H9 (cell line): ENCODE measurements at regions not wholly inside any gene's neighbourhood (a gene's known extent, or its start where the extent isn't known, plus 50 kb on each side); places are given as distances from the start of the nearest gene placed in this dataset.

Experiments used
- DNase-seq: peaks from one replicate; pipeline ENCODE4 v3.0.0-alpha.2; 2017
- H2AFZ ChIP-seq: one replicate; pipeline ENCODE4 v1.6.1; 2013; ENCODE audit warnings: mild to moderate bottlenecking, low read length, control low read depth, moderate library complexity
- H2AK5ac ChIP-seq: 2 replicates; pipeline ENCODE4 v1.6.1; 2013; ENCODE audit warnings: low read length, control low read depth, mixed read lengths; ENCODE audit not compliant: insufficient read length
- H2BK120ac ChIP-seq: one replicate; pipeline ENCODE4 v1.6.1; 2013; ENCODE audit warnings: low read depth, mild to moderate bottlenecking, low read length, control low read depth, inconsistent platforms; ENCODE audit not compliant: poor library complexity, severe bottlenecking
- H2BK12ac ChIP-seq: 2 replicates; pipeline ENCODE4 v1.6.1; 2013; ENCODE audit warnings: low read length, control low read depth, mixed read lengths, low read depth; ENCODE audit not compliant: insufficient read length
- H2BK15ac ChIP-seq: 2 replicates; pipeline ENCODE4 v1.6.1; 2013; ENCODE audit warnings: low read depth, low read length, control low read depth
- H2BK20ac ChIP-seq: one replicate; pipeline ENCODE4 v1.6.1; 2013; ENCODE audit warnings: low read depth, mild to moderate bottlenecking, low read length, control low read depth, inconsistent platforms; ENCODE audit not compliant: poor library complexity, severe bottlenecking
- H2BK5ac ChIP-seq: 2 replicates; pipeline ENCODE4 v1.6.1; 2013; ENCODE audit warnings: low read length, control low read depth, mixed read lengths; ENCODE audit not compliant: insufficient read length
- H3K14ac ChIP-seq: 2 replicates; pipeline ENCODE4 v1.6.1; 2013; ENCODE audit warnings: low read length, control low read depth; ENCODE audit not compliant: insufficient read depth
- H3K18ac ChIP-seq: 2 replicates; pipeline ENCODE4 v1.6.1; 2013; ENCODE audit warnings: low read depth, mild to moderate bottlenecking, mixed read lengths, low read length, control low read depth; ENCODE audit not compliant: insufficient read length
- H3K23ac ChIP-seq: 2 replicates; pipeline ENCODE4 v1.6.1; 2013; ENCODE audit warnings: low read length, control low read depth, mixed read lengths, low read depth; ENCODE audit not compliant: insufficient read length
- H3K23me2 ChIP-seq: 2 replicates; pipeline ENCODE4 v1.6.1; 2013; ENCODE audit warnings: low read depth, mild to moderate bottlenecking, mixed read lengths, low read length, control low read depth; ENCODE audit not compliant: insufficient read length, poor library complexity, severe bottlenecking
- H3K27ac ChIP-seq: 2 replicates; pipeline ENCODE4 v1.5.1; 2013; ENCODE audit warnings: low read length, control low read depth, mixed read lengths, low read depth; ENCODE audit not compliant: insufficient read length
- H3K27me3 ChIP-seq: 2 replicates; pipeline ENCODE4 v1.6.1; 2013; ENCODE audit warnings: low read length, control low read depth, inconsistent platforms; ENCODE audit not compliant: insufficient read depth
- H3K4ac ChIP-seq: 2 replicates; pipeline ENCODE4 v1.6.1; 2013; ENCODE audit warnings: low read depth, mild to moderate bottlenecking, control low read depth, inconsistent platforms, low read length, moderate library complexity
- H3K4me1 ChIP-seq: 2 replicates; pipeline ENCODE4 v1.6.1; 2013; ENCODE audit warnings: low read length, control low read depth, inconsistent platforms; ENCODE audit not compliant: insufficient read depth
- H3K4me2 ChIP-seq: 2 replicates; pipeline ENCODE4 v1.6.1; 2013; ENCODE audit warnings: low read length, control low read depth, mixed read lengths; ENCODE audit not compliant: insufficient read length, insufficient read depth
- H3K56ac ChIP-seq: 2 replicates; pipeline ENCODE4 v1.6.1; 2013; ENCODE audit warnings: low read depth, mild to moderate bottlenecking, mixed read lengths, low read length, control low read depth; ENCODE audit not compliant: insufficient read length
- H3K79me1 ChIP-seq: 2 replicates; pipeline ENCODE4 v1.6.1; 2013; ENCODE audit warnings: low read depth, mild to moderate bottlenecking, moderate library complexity, low read length, control low read depth, inconsistent platforms; ENCODE audit not compliant: insufficient read depth, poor library complexity, severe bottlenecking
- H3K79me2 ChIP-seq: 2 replicates; pipeline ENCODE4 v1.6.1; 2013; ENCODE audit warnings: low read length, control low read depth, inconsistent platforms; ENCODE audit not compliant: insufficient read depth
- H3K9ac ChIP-seq: 2 replicates; pipeline ENCODE4 v1.6.1; 2013; ENCODE audit warnings: low read length, control low read depth, mixed read lengths; ENCODE audit not compliant: insufficient read length; ENCODE audit errors: extremely low read depth
- H3K9me3 ChIP-seq: one replicate; pipeline ENCODE4 v1.6.1; 2013; ENCODE audit warnings: low read depth, low read length, inconsistent platforms; ENCODE audit not compliant: control insufficient read depth
- H3T11ph ChIP-seq: one replicate; pipeline ENCODE4 v1.6.1; 2013; ENCODE audit warnings: mild to moderate bottlenecking, low read length, control low read depth, inconsistent platforms
- H4K20me1 ChIP-seq: one replicate; pipeline ENCODE4 v1.6.1; 2013; ENCODE audit not compliant: control insufficient read depth, insufficient read length, insufficient read depth
- H4K5ac ChIP-seq: 2 replicates; pipeline ENCODE4 v1.6.1; 2013; ENCODE audit warnings: low read depth, mild to moderate bottlenecking, mixed read lengths, low read length, control low read depth; ENCODE audit not compliant: insufficient read length
- H4K8ac ChIP-seq: replicated peaks from 2 replicates; pipeline ENCODE4 v1.6.1; 2013; ENCODE audit warnings: low read length, control low read depth, mixed read lengths, low read depth; ENCODE audit not compliant: insufficient read length
- H4K91ac ChIP-seq: 2 replicates; pipeline ENCODE4 v1.6.1; 2013; ENCODE audit warnings: low read depth, mild to moderate bottlenecking, moderate library complexity, mixed read lengths, low read length, control low read depth; ENCODE audit not compliant: insufficient read length
- H3K27ac Mint-ChIP-seq, 3 experiments: 2 replicates in 2 of 3; 3 replicates in 1 of 3; pipeline ENCODE4 v1.8.0; 2020 to 2021; ENCODE audit warnings: mixed read lengths in 3 of 3, mild to moderate bottlenecking in 1 of 3, moderate library complexity in 1 of 3
- H3K27me3 Mint-ChIP-seq: 2 replicates; pipeline ENCODE4 v1.8.0; 2021; ENCODE audit warnings: low read depth, mild to moderate bottlenecking, moderate library complexity, mixed read lengths
- H3K36me3 Mint-ChIP-seq, 3 experiments: 2 replicates in 2 of 3; 3 replicates in 1 of 3; pipeline ENCODE4 v1.8.0; 2020 to 2021; ENCODE audit warnings: low read depth in 3 of 3, mixed read lengths in 3 of 3; ENCODE audit not compliant: insufficient read depth in 1 of 3
- H3K4me1 Mint-ChIP-seq, 2 experiments: 2 replicates each; pipeline ENCODE4 v1.8.0; 2020; ENCODE audit warnings: mixed read lengths in 2 of 2
- H3K4me3 Mint-ChIP-seq, 2 experiments: 2 replicates in 1 of 2; 3 replicates in 1 of 2; pipeline ENCODE4 v1.8.0; 2020 to 2021; ENCODE audit warnings: mild to moderate bottlenecking in 2 of 2, mixed read lengths in 2 of 2, moderate library complexity in 1 of 2
- H3K9me3 Mint-ChIP-seq, 2 experiments: 2 replicates in 1 of 2; 3 replicates in 1 of 2; pipeline ENCODE4 v1.8.0; 2020; ENCODE audit warnings: mild to moderate bottlenecking in 2 of 2, mixed read lengths in 2 of 2, moderate library complexity in 1 of 2
- TF ChIP-seq, protein P1 (sequence below): fragments of 200-600 bp; sonication (generic); conservative IDR thresholded peaks from 3 replicates; pipeline ENCODE4 v1.8.0; 2021; ENCODE audit warnings: antibody characterized with exemption, mild to moderate bottlenecking

DNA sequence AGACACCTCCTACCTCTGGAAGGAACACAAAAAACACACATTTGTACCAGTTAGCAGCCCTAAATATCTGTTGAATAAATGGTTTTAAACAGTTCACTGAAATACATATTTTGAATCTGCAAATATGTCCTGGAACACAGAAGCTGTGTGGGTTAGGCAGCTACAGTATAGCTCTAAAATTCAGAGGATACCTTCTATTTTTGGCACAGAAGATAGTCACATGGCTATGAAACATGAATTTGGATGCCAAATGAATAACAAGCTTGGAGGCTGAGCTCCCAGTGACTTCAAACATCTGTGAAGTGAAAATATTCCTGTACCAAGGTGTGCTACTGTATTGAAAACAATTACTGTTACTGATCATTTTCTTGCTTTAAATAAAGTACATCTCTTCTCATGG, 391.5 kb upstream of the ADGRL2 start:
- peaks cover 11% of the 10 kb centered on the region for H3K4me1 ChIP-seq
- H3K9me3 ChIP-seq = no peaks in the 10 kb centered on the region
- H3K4me3 Mint-ChIP-seq = no peak overlapping the region
- H3K27ac ChIP-seq = no peak overlapping the region
- no peak overlapping the region for H3K4me2 ChIP-seq
- H3K27ac Mint-ChIP-seq = peak overlapping the region in 1 of 3 experiments; percentile 27; a peak in 1 of 7 replicates
- no peak overlapping the region for H3K9ac ChIP-seq
- H3K18ac ChIP-seq = no peak overlapping the region
- H3T11ph ChIP-seq = no peak overlapping the region
- no peaks in the 10 kb centered on the region for H3K27me3 Mint-ChIP-seq
- no peak overlapping the region for H2AK5ac ChIP-seq
- no peak overlapping the region for H2BK20ac ChIP-seq
- H3K56ac ChIP-seq = no peak overlapping the region
- no peak overlapping the region for H4K91ac ChIP-seq
- no peak overlapping the region for H2BK15ac ChIP-seq
- H3K14ac ChIP-seq = no peak overlapping the region
- no peaks in the 10 kb centered on the region for H3K9me3 Mint-ChIP-seq
- no peaks in the 10 kb centered on the region for H3K36me3 Mint-ChIP-seq
- no peaks in the 10 kb centered on the region for H3K79me1 ChIP-seq
- no peak overlapping the region for H3K4ac ChIP-seq
- no peaks in the 10 kb centered on the region for H3K23me2 ChIP-seq
- no peaks in the 10 kb centered on the region for H3K27me3 ChIP-seq
- H3K4me1 Mint-ChIP-seq = peaks cover 62 to 63% of the 10 kb centered on the region in 2 experiments
- TF ChIP-seq, protein P1, sequence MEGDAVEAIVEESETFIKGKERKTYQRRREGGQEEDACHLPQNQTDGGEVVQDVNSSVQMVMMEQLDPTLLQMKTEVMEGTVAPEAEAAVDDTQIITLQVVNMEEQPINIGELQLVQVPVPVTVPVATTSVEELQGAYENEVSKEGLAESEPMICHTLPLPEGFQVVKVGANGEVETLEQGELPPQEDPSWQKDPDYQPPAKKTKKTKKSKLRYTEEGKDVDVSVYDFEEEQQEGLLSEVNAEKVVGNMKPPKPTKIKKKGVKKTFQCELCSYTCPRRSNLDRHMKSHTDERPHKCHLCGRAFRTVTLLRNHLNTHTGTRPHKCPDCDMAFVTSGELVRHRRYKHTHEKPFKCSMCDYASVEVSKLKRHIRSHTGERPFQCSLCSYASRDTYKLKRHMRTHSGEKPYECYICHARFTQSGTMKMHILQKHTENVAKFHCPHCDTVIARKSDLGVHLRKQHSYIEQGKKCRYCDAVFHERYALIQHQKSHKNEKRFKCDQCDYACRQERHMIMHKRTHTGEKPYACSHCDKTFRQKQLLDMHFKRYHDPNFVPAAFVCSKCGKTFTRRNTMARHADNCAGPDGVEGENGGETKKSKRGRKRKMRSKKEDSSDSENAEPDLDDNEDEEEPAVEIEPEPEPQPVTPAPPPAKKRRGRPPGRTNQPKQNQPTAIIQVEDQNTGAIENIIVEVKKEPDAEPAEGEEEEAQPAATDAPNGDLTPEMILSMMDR = no peak
- H4K5ac ChIP-seq = no peak overlapping the region
- DNase-seq = no peak
- no peak overlapping the region for H3K23ac ChIP-seq
- H4K8ac ChIP-seq = no peak overlapping the region
- H4K20me1 ChIP-seq = no peaks in the 10 kb centered on the region
- H2BK12ac ChIP-seq = no peak overlapping the region
- H2BK5ac ChIP-seq = no peak overlapping the region
- no peak overlapping the region for H2AFZ ChIP-seq
- no peaks in the 10 kb centered on the region for H3K79me2 ChIP-seq
- H2BK120ac ChIP-seq = no peak overlapping the region
